ENCODE measurements at regions not wholly inside any gene's neighbourhood (a gene's known extent, or its start where the extent isn't known, plus 50 kb on each side); places are given as distances from the start of the nearest gene placed in this dataset.
"Not testable (repeated sequence)": the region's sequence is repeated elsewhere in the genome, so short reads cannot be mapped to it uniquely, and the experiment has no call there.

DNA sequence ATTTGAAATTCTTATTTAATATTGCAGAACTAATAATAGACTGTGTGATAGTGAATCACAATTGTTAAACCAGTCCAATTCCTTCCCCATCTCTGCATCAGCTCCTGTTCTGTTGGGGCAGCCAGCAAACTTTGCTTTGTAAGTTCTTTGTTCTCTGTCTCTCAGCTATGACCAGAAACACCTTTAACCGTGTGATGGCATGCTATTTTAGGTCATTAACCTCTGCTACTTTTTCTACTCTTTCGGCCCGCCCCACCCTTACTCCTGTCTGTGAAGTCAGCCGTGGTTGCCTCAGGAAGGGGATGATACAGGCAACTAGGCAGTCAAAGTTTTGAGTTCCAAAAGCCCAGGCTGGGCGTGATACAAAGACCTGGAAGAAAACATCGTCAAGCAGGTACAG, 51.3 kb upstream of the EGFL6 start:
- no peak for DNase-seq

DNA sequence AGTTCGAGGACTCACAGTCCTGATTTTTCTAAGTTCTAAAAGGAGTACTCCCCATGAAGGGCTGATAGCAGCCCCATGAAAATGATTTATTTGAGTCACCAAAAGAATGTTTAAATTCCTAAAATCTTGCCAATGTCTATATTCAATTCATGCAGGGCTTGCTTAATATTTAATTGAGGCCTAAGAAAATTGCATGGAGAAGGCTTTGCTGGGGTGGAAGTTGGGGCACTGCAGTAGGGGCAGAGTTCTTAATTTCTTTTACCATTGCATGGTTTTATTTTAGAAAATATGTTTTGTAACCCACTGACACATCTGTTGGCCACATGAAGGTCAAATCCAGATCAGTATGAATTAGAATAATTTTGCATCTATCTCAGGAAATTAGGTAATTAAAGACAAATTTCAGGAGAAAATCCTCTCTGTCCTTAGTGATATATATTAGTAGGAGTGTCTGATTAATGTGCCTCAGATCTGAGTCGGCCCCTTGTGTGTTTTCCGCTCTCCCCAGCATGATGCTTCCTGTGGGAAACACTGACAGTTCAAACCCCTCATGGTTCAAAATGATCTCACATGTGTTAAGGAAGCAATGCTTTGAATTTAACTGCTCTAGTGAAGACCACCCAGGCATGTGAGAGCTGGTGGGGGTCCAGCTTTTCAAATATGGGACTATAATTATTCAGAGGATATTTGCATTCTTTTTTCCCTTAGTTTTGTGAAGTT, 54.0 kb upstream of the EGFL6 start:
- DNase-seq = no peak

DNA sequence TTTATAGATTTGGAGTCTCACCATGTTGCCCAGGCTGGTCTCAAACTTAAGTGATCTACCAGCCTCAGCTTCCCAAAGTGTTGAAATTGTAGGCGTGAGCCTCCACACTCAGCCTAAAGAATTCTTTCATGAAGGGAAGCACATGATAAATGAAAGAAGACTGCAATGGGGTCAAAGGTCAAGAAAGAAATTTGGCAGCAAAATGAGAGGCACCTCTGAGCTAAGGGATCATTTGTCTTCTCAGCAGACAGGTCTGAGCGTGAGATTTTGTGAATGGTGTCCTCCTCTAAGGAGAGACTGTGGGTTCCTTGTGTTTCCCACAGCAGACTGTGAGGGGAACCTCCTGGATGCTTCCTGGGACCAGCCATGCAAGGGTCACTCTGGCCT, 57.5 kb upstream of the EGFL6 start:
- DNase-seq = no peak

DNA sequence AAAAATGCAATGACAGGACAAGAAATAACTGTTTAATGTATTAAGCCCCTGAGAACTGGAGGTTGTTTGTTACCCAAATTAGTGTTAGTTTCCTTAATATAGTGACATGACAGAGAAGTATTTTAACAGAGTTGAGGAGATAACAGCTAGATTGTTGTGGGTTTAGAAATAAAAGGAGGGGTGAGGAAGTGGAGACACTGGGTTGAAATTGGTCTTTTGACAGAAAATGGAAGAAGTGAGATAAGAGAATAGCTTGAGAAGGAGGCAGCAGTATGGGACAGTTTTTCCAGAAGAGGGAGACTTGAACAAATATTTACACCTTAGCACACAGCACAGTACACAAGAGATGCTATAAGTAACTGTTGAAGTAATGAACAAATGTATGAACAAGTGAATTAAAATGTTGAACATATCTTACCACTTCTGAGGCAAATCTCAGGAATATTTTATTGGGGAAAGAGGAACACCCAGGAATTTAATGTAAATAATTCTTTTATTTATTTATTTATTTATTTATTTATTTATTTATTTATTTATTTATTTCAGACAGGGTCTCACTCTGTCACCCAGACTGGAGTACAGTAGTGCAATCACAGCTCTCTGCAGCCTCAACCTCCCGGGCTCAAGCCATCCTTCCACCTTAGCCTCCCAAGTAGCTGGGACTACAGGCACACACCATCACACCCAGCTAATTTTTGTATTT, 58.0 kb upstream of the EGFL6 start:
- DNase-seq = no peak

DNA sequence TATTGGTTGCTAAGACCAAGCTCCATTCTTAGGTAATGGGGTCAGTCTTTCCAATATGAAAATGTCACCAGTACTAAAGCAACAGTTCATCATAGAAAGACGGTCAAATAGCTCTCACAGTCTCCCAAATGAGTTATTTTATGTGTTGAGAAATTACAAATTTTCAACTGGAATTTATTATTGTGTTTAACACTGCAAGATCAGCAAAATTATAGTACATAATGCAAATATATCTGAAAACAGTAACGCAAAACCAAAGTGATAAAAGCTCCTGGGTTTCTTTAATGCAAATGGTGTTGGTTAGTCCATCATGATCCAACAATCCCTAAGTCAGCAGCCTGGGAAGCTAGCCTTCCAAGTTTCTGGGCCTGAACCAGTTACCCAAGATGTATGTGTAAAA, 61.5 kb upstream of the EGFL6 start:
- no peak for DNase-seq

DNA sequence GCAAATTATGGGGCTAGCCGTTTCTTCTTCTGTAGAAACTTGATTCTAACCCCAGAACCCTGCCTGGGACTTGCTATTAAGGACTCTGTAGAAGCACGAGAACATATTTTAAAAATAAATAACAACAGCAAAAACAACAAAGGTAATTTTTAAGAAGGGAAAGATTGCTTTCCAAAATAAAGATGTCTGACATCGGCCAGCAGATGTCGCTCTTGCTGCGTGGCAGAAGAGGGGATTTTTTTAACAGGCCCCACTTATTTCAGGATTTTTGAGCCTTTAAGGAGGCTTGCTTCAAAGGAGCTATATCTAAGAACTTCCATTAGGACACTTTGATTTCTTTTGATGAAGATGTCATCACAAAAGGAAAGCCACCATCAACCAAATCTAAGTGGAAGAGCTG, 62.8 kb upstream of the EGFL6 start:
- DNase-seq = peak; percentile 44

DNA sequence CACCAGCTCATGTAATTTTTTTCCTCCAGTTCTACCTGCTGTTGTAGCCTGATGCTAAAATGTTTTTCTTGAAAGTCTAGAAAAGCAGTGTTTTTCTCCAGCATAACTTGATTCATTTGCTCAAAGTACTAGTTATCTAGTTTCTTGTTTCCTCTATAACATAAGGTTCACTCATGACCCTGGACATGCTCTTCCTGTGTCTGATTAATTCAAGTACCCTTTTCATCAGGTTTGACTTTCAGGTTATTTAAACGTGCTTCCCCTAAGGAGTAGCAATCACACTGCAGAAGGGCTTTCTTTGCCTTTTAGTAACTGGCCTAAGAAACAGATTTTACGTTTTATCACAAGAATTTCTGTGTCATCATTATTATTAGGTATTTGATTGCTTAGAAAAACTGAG, 66.8 kb upstream of the EGFL6 start:
- DNase-seq = peak; percentile 37

DNA sequence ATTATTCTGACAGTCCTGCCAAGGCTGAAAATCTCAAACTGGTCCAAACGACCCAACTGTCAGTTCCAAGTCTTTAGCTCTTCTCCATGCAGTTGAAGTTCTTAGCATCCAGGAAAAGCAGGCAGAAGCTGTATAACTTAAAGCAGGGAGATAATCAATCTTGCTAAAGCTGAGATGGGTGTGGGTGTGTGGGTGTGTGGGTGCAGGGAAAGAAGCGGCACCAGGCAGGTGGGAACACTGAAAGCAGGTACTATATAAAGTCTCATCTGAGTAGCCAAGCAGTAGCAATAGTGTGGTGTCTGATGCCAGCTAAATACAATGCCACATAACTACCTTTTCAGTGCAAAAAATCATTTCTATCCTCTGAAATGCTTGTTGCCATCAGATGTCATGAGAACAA, 69.7 kb upstream of the EGFL6 start:
- DNase-seq = no peak

DNA sequence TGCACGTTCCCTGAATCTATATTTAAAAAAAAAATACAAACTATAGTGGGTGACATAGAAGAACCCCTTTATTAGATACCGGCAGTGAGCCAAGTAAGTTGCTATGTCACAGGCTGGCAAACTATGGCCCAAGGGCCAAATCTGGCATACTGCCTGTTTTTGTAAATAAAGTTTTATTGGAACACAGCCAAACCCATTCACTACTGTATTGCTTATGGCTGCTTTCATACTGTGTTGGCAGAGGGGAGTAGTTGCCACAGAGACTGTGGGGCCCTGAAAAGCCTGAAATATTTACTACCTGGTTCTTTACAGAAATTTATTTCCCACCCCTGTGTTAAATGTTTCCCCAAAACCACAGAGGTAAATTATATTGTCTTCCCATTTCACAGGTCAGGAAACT, 71.2 kb upstream of the EGFL6 start:
- no peak for DNase-seq

DNA sequence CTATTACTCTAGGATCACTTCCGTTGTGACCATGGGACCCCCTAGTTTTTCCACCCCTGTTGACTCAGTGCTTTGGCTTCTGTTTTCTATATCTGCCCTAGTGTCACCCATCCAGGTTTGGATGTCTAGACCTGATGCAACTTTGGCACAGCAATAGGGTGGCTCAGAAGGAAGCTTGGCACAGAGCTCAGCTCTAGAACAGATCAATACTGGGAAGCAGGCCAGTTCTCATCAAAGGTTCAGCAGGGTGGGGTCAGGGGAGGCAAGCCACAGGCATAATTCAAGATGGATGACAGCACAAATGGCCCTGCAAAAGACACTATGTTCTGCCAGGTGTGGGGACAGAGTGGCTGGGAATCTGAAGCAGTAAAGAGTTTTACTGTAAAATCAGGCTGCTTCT, 74.2 kb upstream of the EGFL6 start:
- no peak for DNase-seq

DNA sequence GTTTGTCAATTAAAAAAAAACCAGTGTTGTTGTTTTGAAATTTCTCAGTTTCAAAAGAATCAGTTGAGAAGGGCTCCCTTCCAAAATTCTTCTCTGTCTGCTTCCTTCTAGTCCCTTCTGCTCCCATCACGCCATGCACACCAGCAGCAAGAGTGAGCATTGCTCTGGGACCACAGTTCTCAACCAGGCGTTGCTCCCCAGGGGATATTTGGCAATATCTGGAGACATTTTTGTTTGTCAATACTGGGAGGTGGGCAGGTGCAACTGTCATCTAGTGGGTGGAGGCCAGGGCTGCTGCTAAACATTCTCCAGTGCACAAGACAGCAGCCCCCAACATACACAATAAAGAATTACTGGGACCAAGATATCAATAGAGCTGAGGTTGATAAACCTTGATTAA, 74.8 kb upstream of the EGFL6 start:
- no peak for DNase-seq

DNA sequence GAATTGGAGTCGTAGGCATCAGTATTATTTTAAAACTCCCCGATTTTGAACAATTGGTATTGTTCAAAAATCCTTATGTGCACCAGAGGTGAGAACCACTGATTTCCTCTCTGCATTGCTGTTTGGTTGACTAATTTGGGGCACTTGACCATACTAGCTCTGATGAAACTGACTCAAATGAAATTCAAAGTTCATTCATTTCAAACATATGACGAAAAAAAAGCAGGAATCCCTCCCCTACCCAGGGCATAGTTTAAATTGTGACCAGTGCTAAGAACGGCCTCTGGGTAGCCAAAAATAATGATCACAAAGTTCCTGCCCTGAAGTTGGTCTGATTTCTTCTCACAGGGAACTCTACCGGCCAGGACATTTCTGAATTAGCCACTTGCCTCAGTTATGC, 75.7 kb upstream of the EGFL6 start:
- DNase-seq = no peak

DNA sequence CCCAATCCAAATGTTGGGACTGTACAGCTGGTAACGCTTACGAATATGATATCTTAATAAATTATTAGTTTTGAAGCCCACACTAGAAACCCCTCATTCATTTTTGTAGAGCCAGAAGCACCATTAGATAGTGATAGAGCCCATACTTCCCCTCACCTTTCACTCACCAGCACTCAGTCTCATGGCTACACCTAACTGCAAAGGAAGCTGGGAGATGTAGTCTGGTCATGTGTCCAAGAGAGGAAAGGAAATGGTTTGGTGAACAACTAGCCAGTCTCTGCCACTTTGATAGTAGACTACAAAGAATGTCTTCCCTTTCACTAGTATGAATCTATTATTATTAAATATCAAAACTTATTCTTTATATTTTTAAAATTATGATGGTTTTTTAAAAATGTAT, 77.1 kb upstream of the EGFL6 start:
- no peak for DNase-seq

DNA sequence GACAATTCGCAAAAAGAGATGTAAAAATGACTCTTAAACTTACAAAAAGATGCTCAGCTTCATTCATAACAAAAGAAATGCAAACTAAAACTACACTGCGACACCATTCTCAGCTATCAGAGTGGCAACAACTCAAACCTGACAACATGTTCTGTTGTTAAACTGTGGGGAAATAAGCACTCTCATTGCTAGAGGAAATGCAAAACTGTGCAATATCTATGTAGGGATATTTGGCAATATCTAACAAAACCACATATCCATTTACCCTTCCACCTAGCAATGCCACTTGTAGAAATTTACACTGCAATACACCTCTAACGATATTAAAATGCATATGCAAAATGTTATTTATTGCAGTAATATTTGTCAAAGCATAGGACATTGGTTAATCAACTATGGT, 78.3 kb upstream of the EGFL6 start:
- DNase-seq = no peak

DNA sequence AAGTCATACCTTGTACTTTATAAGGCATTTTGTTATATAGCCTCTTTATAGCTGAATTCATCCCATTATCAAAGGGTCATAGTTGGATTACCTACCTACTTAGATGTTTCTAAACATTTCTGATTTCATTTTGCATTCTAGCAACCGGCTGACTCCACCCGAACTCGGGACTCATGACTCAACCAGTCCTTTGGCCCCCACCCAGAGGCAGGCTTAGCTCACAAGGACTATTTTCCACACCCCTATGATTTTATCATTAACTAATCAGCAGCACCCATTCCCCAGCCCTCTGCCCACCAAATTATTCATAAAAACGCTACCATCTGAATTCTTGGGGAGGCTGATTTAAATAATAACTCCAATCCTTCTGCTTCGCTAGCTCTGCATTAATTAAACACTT, 79.9 kb upstream of the EGFL6 start:
- DNase-seq = no peak

DNA sequence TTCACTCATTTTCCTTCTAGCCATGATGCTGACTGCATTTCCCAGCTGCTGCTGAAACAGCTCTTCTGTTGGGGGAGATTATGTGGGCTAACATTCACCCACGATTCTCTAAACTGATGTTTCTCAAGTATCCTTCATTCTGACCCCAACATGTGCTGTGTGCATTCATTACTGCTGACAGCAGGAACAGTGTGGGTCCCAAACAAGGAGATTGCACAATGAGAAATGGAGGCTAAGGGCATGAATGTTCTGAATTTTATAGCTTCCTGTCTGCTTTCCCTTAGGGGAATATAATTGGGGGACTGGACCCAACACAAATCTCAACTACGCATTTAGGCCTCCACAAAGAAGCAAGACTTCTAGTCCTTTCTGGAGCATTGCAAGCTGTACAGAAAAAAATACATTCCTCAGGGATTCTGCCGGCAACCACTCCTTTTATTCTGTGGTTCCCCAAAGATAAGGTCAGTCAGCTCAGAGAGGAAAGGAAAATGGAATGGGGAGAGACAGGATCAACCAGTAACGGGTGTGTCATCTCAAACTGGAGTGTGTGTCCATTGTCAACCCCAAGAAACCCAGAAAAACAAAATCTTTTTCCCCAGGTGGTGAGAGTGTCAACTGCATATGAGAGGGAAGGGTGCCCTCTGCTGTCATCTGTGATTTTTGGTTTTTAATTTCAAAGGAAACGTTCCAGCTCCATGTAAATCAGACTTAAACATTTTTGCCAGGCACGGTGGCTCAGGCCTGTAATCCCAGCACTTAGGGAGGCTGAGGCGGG, 81.5 kb upstream of the EGFL6 start:
- peak; percentile 66 for DNase-seq

DNA sequence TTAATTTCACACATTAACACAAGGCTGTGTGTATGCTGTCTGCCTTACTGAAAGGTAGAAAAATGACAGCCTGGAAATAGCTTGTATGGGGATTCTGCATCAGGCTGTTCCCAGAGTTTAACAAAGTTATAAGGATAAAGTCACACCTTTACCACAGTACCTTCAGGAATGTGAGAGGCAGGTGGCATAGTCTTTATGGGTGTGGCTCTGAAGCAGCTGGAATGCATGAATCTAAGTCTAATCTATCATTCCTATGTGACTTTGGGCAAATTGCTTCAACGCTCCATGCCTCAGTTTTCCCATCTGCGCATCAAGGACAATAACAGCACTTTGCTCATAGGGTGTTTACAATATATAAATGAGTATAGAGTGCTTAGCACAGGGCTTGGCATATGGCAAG, 84.2 kb upstream of the EGFL6 start:
- no peak for DNase-seq

DNA sequence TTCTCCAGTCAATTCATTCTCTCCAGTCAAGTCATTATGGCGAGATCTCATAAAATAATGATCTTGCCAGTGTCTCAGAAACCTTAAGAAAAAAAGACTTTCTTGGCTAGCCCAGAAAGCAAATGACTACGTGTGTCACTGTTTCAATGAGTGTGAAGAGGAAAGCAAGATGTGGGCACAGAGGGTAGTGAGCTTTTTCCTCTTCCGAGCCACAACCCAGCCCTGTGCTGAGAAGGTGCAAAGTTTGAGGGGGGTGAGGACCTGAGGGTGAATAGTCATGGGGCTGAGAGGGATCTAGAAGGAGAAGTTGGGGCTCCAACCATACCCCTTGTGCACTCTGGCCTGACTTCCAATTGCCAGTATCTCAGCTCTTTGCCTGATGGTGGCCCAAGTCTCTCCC, 85.6 kb upstream of the EGFL6 start:
- DNase-seq = no peak

DNA sequence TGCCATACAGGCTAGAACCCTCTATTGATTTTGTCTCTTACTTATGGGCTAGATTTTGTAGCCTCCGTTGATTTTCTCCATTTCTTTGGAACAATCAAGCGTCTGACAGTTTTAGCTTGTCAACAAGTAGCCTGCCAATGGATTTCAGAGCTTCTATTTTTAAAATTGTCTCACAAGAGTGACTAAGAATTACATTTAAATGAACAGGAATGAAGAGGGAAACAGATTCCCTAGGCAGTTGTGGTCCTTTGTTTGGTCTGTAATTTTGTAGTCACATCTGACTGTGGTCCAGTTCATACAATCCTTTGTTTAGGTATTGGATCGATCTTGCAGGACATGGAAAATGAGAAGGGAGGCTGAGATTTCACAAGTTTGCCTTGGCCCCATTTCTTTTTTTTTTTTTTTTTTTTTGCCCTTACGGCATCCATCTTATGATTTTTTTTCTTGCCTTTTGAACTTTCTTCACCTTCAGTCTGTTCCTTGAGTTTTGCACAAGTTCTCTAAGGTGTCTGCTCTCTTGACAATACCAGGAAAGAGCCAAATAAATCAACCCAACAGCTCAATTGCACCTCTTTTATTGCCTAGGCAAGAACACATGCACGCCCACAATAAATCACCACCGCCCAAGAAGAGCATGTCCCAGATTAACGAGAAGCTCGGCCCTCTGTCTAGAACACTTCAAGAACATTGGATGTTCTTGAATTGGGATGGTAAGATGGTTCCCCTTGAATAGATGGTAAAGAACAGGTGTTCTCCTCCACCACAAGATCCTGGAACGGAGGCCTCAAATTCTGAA, 86.5 kb upstream of the EGFL6 start:
- DNase-seq = no peak

DNA sequence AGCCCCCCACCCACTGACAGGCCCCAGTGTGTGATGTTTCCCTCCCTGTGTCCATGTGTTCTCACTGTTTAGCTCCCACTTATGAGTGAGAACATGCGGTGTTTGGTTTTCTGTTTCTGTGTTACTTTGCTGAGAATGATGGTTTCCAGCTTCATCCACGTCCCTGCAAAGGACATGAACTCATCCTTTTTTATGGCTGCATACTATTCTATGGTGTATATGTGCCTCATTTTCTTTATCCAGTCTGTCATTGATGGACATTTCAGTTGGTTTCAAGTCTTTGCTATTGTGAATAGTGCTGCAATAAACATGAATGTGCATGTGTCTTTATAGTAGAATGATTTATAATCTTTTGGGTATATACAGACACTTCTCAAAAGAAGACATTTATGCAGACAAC, 88.6 kb upstream of the EGFL6 start:
- not testable (repeated sequence) for DNase-seq

DNA sequence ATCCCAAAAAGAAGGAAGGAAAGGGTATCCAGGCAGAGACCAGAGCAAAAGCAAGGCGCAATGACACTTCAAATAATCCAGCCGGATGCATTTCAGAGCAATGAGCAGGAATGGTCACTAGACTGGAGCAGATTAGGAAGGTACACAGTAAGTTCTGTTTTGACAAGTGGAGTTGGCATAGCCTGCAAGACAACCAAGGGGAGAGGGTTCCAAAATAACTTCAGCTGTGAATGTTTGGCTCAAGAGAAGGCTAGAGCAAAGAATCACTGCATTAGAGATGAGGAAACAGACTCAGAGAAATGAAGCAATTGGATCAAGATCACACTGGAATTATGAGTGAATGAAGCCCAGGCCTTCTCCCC, 90.0 kb upstream of the EGFL6 start:
- no peak for DNase-seq

DNA sequence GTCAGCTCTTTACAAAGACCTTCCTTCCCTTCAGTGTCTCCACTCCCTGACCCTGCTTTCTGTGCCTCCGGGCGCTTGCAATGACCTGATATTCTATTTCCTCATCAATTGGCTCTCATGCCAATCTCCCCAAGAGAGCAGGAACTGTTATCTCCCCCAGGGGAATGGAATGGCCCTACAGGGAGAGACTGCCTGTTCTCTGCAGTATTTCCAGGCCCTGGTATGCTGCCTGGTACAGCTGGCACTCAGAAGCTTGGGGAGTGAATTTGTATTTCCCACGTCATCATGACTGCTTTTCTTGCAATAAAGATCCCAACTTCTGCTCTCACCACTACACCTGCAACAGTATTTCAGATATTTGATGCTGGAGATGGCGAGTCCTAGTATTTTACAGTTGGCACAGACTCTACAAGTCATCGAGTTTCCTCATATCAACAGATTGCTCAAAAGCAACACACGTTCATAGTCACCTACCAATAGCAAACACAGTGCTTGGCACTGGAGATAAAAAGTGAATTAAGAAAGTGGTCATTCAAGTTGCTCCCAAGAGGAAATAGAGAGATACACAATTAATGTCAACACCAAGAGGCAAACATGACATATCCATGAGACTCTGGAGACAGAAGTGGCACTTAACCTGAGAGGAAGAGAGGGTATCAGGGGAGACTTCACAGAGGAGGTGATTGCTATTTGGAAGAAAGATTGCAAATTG, 90.5 kb upstream of the EGFL6 start:
- no peak for DNase-seq

DNA sequence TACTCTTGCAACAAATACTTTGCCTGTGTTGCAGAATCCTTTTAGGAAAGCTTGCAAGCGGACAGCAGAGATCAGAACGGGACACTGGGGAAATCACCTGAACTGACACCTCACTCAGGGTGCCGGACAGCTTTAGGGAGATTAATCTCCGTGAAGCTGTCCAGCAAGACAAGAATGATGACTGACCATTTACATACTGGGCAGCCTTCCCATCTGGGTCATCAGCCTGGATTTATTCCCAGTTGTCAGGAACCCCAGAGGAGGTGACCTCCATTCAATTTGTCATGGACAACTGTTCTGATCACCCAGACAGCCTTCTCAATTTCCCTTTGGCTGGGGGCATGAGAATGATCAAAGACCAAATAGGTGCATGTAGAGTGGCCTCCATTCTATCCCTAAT, 93.0 kb upstream of the EGFL6 start:
- no peak for DNase-seq
